ENCODE measurements at regions not wholly inside any gene's neighbourhood (a gene's known extent, or its start where the extent isn't known, plus 50 kb on each side); places are given as distances from the start of the nearest gene placed in this dataset.

DNA sequence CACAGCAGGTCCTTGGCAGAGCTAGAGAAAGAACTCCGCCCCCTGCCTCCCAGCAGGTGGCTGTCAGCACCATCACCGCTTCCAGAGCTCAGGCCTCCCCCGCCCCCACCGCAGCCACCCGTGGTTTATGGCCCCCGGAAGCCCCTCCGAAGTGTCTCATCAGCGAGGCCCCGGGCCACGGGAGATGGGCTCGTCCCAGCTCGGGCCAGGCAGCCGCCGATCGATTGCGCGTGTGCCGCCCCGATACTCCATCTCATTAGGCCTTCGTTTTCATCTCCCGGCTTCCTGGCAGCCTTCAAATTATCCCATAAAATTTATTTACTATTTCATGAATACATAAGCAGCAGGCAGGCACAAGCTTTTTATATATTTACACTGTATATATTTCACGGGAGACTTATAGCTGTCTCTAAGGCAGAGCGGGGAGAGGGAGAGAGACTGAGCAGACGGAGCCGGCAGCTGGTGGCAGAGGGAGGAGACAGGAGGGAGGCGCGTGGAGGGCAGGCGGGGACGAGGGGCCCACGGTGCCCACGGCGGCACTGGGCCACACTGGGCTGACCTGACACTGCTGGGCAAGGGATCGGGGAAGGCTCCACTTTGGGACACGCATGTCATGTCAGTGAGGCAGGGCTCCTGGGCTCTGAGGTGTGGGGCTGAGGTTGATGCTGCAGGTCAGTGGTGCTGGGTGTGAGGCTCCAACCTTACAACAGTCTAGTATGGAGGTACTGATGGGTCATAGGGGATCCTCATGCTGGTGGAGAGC lies 241.2 kb downstream of the RBM19 start:
- no peaks in the 10 kb centered on the region for H3K36me3 ChIP-seq (replicated peaks; ENCODE audit: insufficient read depth, low read length)
- H3K4me3 ChIP-seq (ENCODE audit: low read length), result no peak overlapping the region
- H4K20me1 ChIP-seq (ENCODE audit: insufficient read depth, low read length), result no peaks in the 10 kb centered on the region
- H3K9ac ChIP-seq (ENCODE audit: low read length), result no peak overlapping the region
- no peak for TF ChIP-seq EZH2 (optimal IDR thresholded peaks at IDR 0.05; ENCODE audit: low read depth, low read length)
- TF ChIP-seq EZH2phosphoT487 (IDR thresholded peaks at IDR 0.05; ENCODE audit: low read length), result no peak
- TF ChIP-seq, protein P1, sequence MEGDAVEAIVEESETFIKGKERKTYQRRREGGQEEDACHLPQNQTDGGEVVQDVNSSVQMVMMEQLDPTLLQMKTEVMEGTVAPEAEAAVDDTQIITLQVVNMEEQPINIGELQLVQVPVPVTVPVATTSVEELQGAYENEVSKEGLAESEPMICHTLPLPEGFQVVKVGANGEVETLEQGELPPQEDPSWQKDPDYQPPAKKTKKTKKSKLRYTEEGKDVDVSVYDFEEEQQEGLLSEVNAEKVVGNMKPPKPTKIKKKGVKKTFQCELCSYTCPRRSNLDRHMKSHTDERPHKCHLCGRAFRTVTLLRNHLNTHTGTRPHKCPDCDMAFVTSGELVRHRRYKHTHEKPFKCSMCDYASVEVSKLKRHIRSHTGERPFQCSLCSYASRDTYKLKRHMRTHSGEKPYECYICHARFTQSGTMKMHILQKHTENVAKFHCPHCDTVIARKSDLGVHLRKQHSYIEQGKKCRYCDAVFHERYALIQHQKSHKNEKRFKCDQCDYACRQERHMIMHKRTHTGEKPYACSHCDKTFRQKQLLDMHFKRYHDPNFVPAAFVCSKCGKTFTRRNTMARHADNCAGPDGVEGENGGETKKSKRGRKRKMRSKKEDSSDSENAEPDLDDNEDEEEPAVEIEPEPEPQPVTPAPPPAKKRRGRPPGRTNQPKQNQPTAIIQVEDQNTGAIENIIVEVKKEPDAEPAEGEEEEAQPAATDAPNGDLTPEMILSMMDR (IDR thresholded peaks at IDR 0.05; ENCODE audit: low read length), result no peak
- H3K4me1 ChIP-seq (ENCODE audit: low read length), result no peaks in the 10 kb centered on the region
- no peaks in the 10 kb centered on the region for H3K79me2 ChIP-seq (ENCODE audit: low read length)
- H3K4me2 ChIP-seq (ENCODE audit: low read depth, low read length), result no peak overlapping the region
- H3K9me3 ChIP-seq (replicated peaks; ENCODE audit: insufficient read depth, low read length), result no peaks in the 10 kb centered on the region
- H3K27me3 ChIP-seq (replicated peaks; ENCODE audit: insufficient read depth, low read length), result no peaks in the 10 kb centered on the region; the same call in 1 of the 2 replicates
- no peaks in the 10 kb centered on the region for H3K9me2 ChIP-seq (replicated peaks; ENCODE audit: insufficient read depth, low read length)
- no peak overlapping the region for H2AFZ ChIP-seq (ENCODE audit: low read length)
- H3K27ac ChIP-seq (ENCODE audit: low read length), result no peak overlapping the region
- no peak for DNase-seq
- H3F3A ChIP-seq (ENCODE audit: insufficient read depth, low read length), result no peaks in the 10 kb centered on the region

DNA sequence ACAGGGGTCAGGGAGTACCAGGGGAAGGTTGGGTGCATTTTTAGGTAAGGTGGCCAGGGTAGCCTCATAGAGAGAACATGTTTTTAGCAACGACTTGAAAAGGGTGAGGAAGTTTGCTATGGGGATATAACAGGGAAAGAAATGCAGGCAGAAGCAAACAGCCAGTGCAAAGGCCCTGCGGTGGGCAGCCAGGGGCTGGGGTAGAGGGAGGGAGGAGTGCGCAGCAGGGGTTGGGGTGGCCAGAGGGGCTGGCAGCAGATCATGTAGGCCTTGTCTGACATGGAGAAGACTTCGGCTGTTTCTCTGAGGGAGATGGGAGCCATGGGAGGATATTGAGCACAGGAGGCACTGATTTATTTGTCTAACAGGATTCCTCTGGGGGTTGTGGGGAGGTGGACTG lies 242.5 kb downstream of the RBM19 start:
- Histone ChIP-seq H3K4me1 (ENCODE audit: low read length) (no peaks in the 10 kb centered on the region), H2AFZ (ENCODE audit: low read length) (no peak overlapping the region), H3K79me2 (ENCODE audit: low read length) (no peaks in the 10 kb centered on the region), H3K27ac (ENCODE audit: low read length) (no peak overlapping the region), H3F3A (ENCODE audit: insufficient read depth, low read length) (no peaks in the 10 kb centered on the region), H3K4me3 (ENCODE audit: low read length) (no peak overlapping the region), H3K9me2 (replicated peaks; ENCODE audit: insufficient read depth, low read length) (no peaks in the 10 kb centered on the region), H3K4me2 (ENCODE audit: low read depth, low read length) (no peak overlapping the region), H3K36me3 (replicated peaks; ENCODE audit: insufficient read depth, low read length) (no peaks in the 10 kb centered on the region), H3K9me3 (replicated peaks; ENCODE audit: insufficient read depth, low read length) (no peaks in the 10 kb centered on the region), H3K9ac (ENCODE audit: low read length) (no peak overlapping the region), H4K20me1 (ENCODE audit: insufficient read depth, low read length) (no peaks in the 10 kb centered on the region), H3K27me3 (replicated peaks; ENCODE audit: insufficient read depth, low read length) (no peaks in the 10 kb centered on the region; the same call in 1 of the 2 replicates)
- TF ChIP-seq EZH2 (optimal IDR thresholded peaks at IDR 0.05; ENCODE audit: low read depth, low read length) (no peak), EZH2phosphoT487 (IDR thresholded peaks at IDR 0.05; ENCODE audit: low read length) (no peak)
- TF ChIP-seq, protein P1 (IDR thresholded peaks at IDR 0.05; ENCODE audit: low read length), result no peak
- DNase-seq, result no peak

DNA sequence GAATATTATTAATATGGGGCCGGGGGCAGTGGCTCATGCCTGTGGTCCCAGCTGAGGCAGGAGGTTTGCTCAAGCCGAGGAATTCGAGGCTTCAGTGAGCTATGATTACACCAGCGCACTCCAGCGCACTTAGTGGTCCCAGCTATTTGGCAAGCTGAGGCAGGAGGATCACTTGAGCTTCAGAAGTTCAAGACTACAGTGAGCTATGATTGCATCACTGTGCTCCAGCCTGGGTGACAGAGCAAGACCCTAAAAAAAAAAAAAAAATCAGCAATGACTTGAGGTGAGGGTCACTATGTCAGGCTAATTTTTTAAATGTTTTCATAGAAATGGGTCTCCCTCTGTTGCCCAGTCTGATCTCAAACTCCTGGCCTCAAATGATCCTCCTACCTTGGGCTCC lies 243.4 kb downstream of the RBM19 start:
- no peak overlapping the region for H3K4me3 ChIP-seq (ENCODE audit: low read length)
- H4K20me1 ChIP-seq (ENCODE audit: insufficient read depth, low read length), result no peaks in the 10 kb centered on the region
- H2AFZ ChIP-seq (ENCODE audit: low read length), result no peak overlapping the region
- no peaks in the 10 kb centered on the region for H3K9me3 ChIP-seq (replicated peaks; ENCODE audit: insufficient read depth, low read length)
- no peak overlapping the region for H3K9ac ChIP-seq (ENCODE audit: low read length)
- H3K27ac ChIP-seq (ENCODE audit: low read length), result no peak overlapping the region
- no peak for TF ChIP-seq EZH2phosphoT487 (IDR thresholded peaks at IDR 0.05; ENCODE audit: low read length)
- TF ChIP-seq, protein P1 (IDR thresholded peaks at IDR 0.05; ENCODE audit: low read length), result no peak
- no peak for TF ChIP-seq EZH2 (optimal IDR thresholded peaks at IDR 0.05; ENCODE audit: low read depth, low read length)
- no peaks in the 10 kb centered on the region for H3K36me3 ChIP-seq (replicated peaks; ENCODE audit: insufficient read depth, low read length)
- no peaks in the 10 kb centered on the region for H3K79me2 ChIP-seq (ENCODE audit: low read length)
- H3K4me1 ChIP-seq (ENCODE audit: low read length), result no peaks in the 10 kb centered on the region
- no peak overlapping the region for H3K4me2 ChIP-seq (ENCODE audit: low read depth, low read length)
- DNase-seq, result no peak
- no peaks in the 10 kb centered on the region for H3F3A ChIP-seq (ENCODE audit: insufficient read depth, low read length)
- no peaks in the 10 kb centered on the region for H3K9me2 ChIP-seq (replicated peaks; ENCODE audit: insufficient read depth, low read length)
- no peaks in the 10 kb centered on the region; the same call in 1 of the 2 replicates for H3K27me3 ChIP-seq (replicated peaks; ENCODE audit: insufficient read depth, low read length)
